Adrenal gland (tissue), 9 donors: ENCODE measurements at regions not wholly inside any gene's neighbourhood (a gene's known extent, or its start where the extent isn't known, plus 50 kb on each side); places are given as distances from the start of the nearest gene placed in this dataset.

Experiments
- DNase-seq, 7 donors: peaks; one replicate each; pipeline ENCODE4 v3.0.0-alpha.2; 2019 to 2020
- H3K27ac ChIP-seq, 5 donors: fragments of 200-600 bp; sonication (generic) in 4 of 5; 1 replicate in 3 of 5; 2 replicates in 2 of 5; pipeline versions ENCODE4 v1.5.1 to v1.8.0; 2016 to 2020; ENCODE audit warnings: mild to moderate bottlenecking in 1 of 5
- H3K27me3 ChIP-seq: fragments of 200-600 bp; 2 replicates; pipeline ENCODE4 v1.8.0; 2021
- H3K36me3 ChIP-seq, 2 donors: fragments of 200-600 bp; replicated peaks in 1 of 2; 1 replicate in 1 of 2; 2 replicates in 1 of 2; pipeline versions ENCODE4 v1.5.1 to v1.8.0; 2018 to 2022
- H3K4me1 ChIP-seq, 2 donors: fragments of 200-600 bp; replicated peaks in 1 of 2; 1 replicate in 1 of 2; 2 replicates in 1 of 2; pipeline versions ENCODE4 v1.5.1 to v1.8.0; 2018 to 2021
- H3K4me3 ChIP-seq, 4 donors: fragments of 200-600 bp; sonication (generic) in 3 of 4; one replicate each; pipeline ENCODE4 v1.5.1; 2016 to 2018
- H3K9me3 ChIP-seq, 3 donors: fragments of 200-600 bp; sonication (generic) in 1 of 3; replicated peaks in 1 of 3; 1 replicate in 2 of 3; 2 replicates in 1 of 3; pipeline versions ENCODE4 v1.5.1 to v1.8.0; 2016 to 2021
- POLR2A ChIP-seq, 2 donors: fragments of 450-650 bp; IDR thresholded peaks; one replicate each; pipeline ENCODE4 v1.6.1; 2017; ENCODE audit warnings: antibody characterized with exemption in 2 of 2, mild to moderate bottlenecking in 2 of 2, moderate library complexity in 1 of 2
- WGBS, 4 donors: extraction: QIAGEN DNeasy Blood & Tissue Kit in 2 of 4; methylation state at CpG; one replicate each; pipeline versions ENCODE4 v1.1.5 to v1.1.7; 2013 to 2017; 5-methylcytosine and 5-hydroxymethylcytosine counted together
- intact Hi-C, 2 donors: fragments of 100-400 bp; cut with DNase I; formaldehyde crosslinking; loops; one replicate each; pipeline versions ENCODE4 v1.14.1 to v1.15.0; 2022 to 2023
- TF ChIP-seq, protein P1 (sequence below), 6 experiments: fragments of 450-650 bp in 4 of 6; fragments of 200-600 bp in 2 of 6; sonication (generic) in 1 of 6; IDR thresholded peaks; 1 replicate in 5 of 6; 2 replicates in 1 of 6; pipeline versions ENCODE4 v1.5.1 to v1.8.0; 2016 to 2021; ENCODE audit warnings: antibody characterized with exemption in 6 of 6, mild to moderate bottlenecking in 2 of 6, moderate library complexity in 1 of 6
- donor health status: healthy with polysubstance abuse.
- donor health status: Bipolar disorder and iron deficiency.
- donor health status: DM: yes; HTN: yes; CAD: no.
- donor health status: DM: no; HTN: no; CAD: no.
- donor health status: DM: no; HTN: no; CAD: no.

- intact Hi-C loops = no loop called here
- 45 to 48% (median 47%) methylated on average over 3 to 4 of the region's 4 CpGs for WGBS, 4 donors
- DNase-seq = peak in 4 of 7 donors; percentile 15 to 34 (median 20)
- Histone ChIP-seq H3K4me3 (no peak overlapping the region), H3K27ac (no peak overlapping the region), H3K9me3 (no peaks in the 10 kb centered on the region), H3K27me3 (no peaks in the 10 kb centered on the region), H3K4me1 (no peaks in the 10 kb centered on the region), H3K36me3 (no peaks in the 10 kb centered on the region)
- TF ChIP-seq POLR2A (IDR thresholded peaks at IDR 0.05) = no peak
- TF ChIP-seq, protein P1, sequence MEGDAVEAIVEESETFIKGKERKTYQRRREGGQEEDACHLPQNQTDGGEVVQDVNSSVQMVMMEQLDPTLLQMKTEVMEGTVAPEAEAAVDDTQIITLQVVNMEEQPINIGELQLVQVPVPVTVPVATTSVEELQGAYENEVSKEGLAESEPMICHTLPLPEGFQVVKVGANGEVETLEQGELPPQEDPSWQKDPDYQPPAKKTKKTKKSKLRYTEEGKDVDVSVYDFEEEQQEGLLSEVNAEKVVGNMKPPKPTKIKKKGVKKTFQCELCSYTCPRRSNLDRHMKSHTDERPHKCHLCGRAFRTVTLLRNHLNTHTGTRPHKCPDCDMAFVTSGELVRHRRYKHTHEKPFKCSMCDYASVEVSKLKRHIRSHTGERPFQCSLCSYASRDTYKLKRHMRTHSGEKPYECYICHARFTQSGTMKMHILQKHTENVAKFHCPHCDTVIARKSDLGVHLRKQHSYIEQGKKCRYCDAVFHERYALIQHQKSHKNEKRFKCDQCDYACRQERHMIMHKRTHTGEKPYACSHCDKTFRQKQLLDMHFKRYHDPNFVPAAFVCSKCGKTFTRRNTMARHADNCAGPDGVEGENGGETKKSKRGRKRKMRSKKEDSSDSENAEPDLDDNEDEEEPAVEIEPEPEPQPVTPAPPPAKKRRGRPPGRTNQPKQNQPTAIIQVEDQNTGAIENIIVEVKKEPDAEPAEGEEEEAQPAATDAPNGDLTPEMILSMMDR (IDR thresholded peaks at IDR 0.05) = no peak
Observed at GRCh38 chr7:67823345-67823744, 826.7 kb downstream of the TYW1 start.

DNA sequence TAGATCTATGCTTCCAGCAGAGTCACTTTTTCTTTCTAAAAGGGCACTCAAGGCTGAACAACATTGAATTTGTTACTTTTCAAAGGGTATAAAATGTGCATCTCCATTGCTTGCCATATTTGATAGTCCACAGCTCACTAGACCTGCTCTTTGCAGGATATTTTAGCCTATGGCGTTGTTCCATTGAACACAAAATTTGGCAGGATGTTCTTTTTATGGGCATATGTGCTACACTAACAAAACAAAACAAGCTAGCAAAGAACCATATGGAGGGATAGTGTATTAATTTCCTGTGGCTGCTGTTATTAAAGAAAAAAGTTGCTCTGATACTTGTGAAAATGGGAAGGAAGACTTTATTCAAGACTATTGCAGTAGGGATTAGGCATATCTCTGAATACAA is 828.7 kb downstream of the TYW1 start:
- H3K27me3 ChIP-seq = no peaks in the 10 kb centered on the region
- DNase-seq = no peak
- TF ChIP-seq POLR2A (IDR thresholded peaks at IDR 0.05) = no peak
- TF ChIP-seq, protein P1 (IDR thresholded peaks at IDR 0.05) = no peak
- H3K4me1 ChIP-seq = no peaks in the 10 kb centered on the region
- WGBS, 4 donors = 56 to 77% (median 70%) methylated on average over 1 of the region's 1 CpG
- intact Hi-C loops = no loop called here
- no peak overlapping the region for H3K27ac ChIP-seq
- no peaks in the 10 kb centered on the region for H3K36me3 ChIP-seq
- no peak overlapping the region for H3K4me3 ChIP-seq
- no peaks in the 10 kb centered on the region for H3K9me3 ChIP-seq

GRCh38 chr7:67841896-67842295 is 845.3 kb downstream of the TYW1 start:
- H3K4me3 ChIP-seq = no peak overlapping the region
- H3K27ac ChIP-seq = no peak overlapping the region
- no peaks in the 10 kb centered on the region for H3K9me3 ChIP-seq
- H3K36me3 ChIP-seq = no peaks in the 10 kb centered on the region
- intact Hi-C loops = no loop called here
- H3K27me3 ChIP-seq = no peaks in the 10 kb centered on the region
- no peak for DNase-seq
- WGBS, 4 donors = 86 to 90% (median 88%) methylated on average over 4 of the region's 4 CpGs
- TF ChIP-seq, protein P1 (IDR thresholded peaks at IDR 0.05) = no peak
- no peak for TF ChIP-seq POLR2A (IDR thresholded peaks at IDR 0.05)
- H3K4me1 ChIP-seq = no peaks in the 10 kb centered on the region

GRCh38 chr7:67842571-67842970 is 845.9 kb downstream of the TYW1 start:
- TF ChIP-seq, protein P1 (IDR thresholded peaks at IDR 0.05) = no peak
- no peak for TF ChIP-seq POLR2A (IDR thresholded peaks at IDR 0.05)
- H3K27me3 ChIP-seq = no peaks in the 10 kb centered on the region
- no peak overlapping the region for H3K27ac ChIP-seq
- 69 to 75% (median 72%) methylated on average over 4 of the region's 4 CpGs for WGBS, 4 donors
- DNase-seq = no peak
- H3K4me1 ChIP-seq = no peaks in the 10 kb centered on the region
- H3K4me3 ChIP-seq = no peak overlapping the region
- intact Hi-C loops = no loop called here
- H3K36me3 ChIP-seq = no peaks in the 10 kb centered on the region
- H3K9me3 ChIP-seq = no peaks in the 10 kb centered on the region
